Suppressor macrophage treated with lipopolysaccharide for 1 hour (primary cell): ENCODE measurements at regions not wholly inside any gene's neighbourhood (a gene's known extent, or its start where the extent isn't known, plus 50 kb on each side); places are given as distances from the start of the nearest gene placed in this dataset.

Experiments
- DNase-seq, 3 donors: peaks; one replicate each; pipeline ENCODE4 v3.0.0-alpha.2; 2020 to 2022

DNA sequence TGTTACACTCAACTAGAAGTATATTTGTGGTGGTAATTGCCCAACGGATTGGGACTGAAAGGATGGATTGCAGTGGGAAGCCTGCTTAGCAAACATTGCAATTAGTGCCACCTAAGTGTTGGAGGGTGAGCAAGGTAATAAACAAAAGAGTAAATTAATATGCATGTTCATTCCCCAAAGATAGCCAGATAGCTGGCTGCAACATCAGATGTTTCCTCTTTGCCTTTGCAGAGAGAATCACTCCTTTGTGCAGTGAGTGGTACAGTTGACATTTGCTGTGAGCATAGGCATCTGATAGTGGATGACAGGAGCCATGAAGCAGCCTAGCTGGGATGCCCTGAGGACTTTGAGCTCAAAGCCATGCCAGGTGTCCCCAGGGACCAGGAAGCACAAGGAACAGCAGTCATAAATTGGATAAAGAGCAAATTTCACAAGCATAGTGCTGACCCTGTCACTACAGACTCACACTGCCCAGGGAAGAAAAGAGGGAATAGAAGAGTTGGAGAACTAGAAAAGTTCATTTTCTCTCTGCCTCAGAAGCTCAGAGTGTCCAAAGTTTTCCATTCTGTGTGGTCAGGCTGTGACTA, 336.1 kb upstream of the SLC30A5 start:
- DNase-seq = no peak

DNA sequence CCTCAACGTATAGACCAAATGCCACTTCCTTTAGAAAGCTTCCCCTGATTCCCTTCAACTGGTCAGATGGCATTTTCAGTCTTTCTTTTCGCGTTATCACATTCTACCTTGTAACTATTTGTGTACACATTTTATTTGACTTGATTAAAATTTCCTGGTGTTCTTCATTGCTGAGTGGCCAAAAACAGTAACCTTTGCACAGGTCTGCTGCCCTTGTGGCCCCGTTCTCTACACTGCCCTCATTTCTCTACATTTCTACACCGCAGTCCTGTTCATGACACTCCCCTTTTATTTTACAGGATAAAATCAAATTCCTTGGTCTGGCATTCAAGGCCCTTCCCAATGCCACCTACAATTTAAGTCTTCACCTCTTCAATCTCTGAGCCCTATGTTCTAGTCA, 334.2 kb upstream of the SLC30A5 start:
- DNase-seq = no peak

DNA sequence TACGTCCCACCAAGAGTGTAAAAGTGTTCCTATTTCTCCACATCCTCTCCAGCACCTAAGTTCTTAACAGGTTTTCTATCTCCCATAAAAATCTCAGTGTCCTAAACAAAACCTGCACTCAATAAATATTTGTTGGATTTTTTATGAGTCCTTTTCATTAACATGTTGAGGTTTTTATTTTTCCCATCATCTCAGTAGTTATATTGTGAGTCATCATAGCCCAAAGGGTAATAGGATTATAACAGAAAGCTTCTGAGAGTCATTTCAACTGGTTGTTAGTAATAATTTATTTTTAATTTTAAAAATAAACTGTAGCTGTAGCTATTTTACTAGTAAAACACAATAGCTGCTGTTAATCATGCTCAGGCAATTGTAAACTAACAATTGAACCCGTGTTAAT, 331.6 kb upstream of the SLC30A5 start:
- DNase-seq = no peak

DNA sequence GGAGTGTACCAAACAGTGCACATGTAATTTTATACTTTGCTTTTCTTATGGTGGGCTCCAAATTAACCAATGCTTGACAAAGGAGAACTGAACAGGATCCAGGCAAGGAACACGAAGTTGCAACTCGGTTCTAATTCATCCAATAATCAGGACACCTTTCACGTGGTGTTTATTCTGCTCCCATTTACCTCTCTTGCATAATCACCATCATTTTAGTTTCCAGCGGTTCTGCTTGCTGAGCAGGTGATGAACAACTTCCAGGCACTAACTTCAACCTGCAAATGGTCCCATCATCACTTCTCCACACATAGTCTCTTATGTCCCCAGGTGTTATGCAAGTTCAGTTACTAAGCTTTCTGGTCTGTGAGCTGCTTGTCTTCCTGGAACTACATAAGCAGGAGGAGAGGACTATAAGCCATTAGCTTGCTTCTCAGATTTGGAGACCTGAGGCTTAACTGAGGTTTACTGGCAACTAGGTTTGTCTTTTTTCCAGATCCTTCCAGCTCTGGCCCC, 326.8 kb upstream of the SLC30A5 start:
- no peak for DNase-seq

GRCh38 chr5:68770551-68770950, 323.3 kb upstream of the SLC30A5 start:
- DNase-seq = no peak

DNA sequence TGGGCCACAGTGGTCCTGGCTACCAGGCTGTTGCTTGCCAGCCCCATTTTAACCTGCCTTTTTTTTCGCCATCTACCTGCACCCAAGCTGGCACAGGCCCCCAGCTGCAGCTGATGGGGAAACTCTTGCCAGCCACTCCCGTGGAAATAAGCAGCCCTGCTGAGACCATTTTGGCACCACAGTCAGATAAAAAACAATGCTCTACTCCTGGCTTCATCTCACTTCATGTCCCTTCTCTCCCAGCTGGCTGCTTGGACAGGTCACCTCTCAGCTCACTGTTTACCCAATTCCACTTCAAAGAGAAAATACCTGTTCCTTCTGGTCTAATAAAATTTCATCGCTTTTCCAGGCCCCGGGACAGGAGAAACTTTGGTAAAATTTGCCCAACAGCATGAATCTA, 322.6 kb upstream of the SLC30A5 start:
- no peak for DNase-seq

GRCh38 chr5:68771732-68772131, 322.1 kb upstream of the SLC30A5 start:
- no peak for DNase-seq

GRCh38 chr5:68776381-68776780, 317.4 kb upstream of the SLC30A5 start:
- DNase-seq = no peak

DNA sequence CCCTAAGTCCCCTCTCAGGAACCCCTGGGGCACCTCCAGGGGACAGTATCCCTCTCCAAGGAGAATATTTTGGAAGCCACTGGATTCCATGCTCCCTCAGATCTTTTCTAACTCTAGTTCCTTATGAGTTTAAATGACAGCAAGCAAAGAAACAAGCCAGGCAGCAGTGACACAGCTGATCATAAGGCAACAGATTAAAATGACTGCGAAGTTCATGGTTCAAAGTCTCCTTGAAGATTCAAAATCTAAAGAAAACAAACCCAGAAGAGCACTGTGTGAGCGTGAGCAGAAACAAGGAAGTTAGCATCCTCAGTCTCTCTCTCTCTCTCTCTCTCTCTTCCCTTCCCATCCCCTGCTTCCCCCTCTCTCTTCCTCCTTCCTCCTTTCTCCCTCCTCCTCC, 316.7 kb upstream of the SLC30A5 start:
- no peak for DNase-seq

- no peak for DNase-seq
These were observed 315.3 kb upstream of the SLC30A5 start for GRCh38 chr5:68778484-68778883.

DNA sequence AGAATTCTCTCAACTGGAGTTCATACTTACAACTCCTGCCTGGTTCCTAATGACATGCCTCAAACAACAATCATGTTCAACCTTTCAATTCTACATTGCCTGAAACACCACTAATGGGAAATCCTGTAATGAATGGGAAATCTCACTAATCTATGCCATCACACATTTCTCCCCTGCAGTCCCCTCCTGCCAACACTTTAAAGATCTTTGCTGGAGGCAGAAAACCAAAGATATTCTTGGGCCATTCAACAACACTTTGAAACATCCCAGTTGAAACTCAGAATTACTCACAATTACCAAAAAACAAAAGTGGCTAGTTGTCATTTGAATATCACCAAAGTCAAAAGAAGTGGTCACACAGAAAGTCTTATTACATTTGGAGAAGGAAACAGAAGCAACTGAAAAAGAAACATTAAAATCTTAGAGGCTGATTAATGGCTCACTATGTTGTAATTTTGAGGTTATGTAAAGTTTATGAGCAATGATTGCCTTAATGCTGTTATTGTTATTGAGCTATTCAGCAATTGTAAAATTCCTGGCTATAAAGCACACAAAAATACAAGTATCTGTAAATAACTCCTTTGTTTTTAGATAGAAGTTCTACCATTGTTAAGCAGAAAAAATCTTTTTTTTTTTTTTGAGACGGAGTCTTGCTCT, 313.4 kb upstream of the SLC30A5 start:
- DNase-seq = peak in 1 of 3 donors; percentile 2

GRCh38 chr5:68793074-68793473, 300.7 kb upstream of the SLC30A5 start:
- no peak for DNase-seq

DNA sequence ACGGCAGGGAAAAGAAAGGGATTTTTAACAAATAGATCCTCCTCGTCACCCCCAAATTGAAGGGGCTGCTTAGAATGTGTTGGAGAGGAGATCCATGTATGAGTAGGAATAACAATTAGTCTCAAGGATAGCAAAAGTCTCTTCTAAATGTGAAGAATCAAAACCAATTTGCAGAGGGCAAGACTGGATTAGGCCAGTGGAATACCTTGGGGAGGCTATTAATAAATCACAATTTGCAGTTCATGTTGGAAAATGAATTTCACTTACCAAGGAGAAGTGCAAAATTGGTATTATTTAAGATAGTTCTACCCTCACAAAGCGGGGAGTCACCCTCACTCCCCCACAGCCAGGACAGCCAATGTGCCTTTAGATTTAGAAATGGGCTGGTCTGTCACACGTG, 299.8 kb upstream of the SLC30A5 start:
- no peak for DNase-seq

- DNase-seq = no peak
These were observed 298.6 kb upstream of the SLC30A5 start for GRCh38 chr5:68795190-68795589.

DNA sequence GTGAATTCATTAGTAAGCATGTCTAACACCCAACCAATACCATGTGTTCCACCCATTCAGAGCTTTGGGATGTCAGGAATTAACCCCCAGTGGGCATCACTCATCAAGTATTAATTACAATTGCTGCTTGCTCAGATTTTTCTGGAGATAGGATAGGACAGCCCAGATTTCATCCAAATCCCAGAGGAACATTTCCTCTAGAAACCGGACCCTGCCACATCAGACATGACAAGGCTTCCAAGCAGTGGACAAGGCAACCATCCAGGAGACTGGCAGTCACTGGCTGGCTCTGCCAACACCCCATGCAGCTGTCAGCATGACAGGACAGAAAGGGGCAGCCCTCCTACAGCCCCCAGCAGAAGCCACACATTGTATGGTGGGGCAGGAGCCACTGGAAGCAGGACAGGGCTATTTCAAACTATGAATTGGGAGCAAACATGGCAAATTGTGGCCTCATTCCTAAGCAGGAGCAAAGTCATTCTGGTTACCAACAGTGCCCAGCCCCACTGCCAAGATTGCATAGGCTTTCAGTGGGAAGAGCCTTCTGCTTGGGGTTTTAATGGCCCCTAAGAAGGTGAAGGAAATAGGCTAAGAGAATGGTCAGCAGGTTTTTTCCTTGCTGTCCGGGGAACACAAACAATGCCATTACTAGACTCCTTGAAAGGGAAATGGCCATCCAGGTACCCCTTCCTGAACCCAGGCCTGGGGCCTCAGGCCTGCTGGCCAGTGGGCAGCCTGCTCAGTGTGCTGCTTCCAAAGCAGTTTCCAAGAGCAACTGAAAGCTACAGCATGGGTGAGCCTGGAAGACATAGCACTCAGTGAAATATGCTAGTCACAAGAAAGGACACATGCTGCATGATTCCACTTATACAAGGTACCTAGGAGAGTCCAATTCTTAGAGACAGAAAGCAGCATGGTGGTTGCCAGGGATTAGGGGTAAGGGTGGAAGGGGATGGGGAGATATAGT, 294.7 kb upstream of the SLC30A5 start:
- DNase-seq = no peak

DNA sequence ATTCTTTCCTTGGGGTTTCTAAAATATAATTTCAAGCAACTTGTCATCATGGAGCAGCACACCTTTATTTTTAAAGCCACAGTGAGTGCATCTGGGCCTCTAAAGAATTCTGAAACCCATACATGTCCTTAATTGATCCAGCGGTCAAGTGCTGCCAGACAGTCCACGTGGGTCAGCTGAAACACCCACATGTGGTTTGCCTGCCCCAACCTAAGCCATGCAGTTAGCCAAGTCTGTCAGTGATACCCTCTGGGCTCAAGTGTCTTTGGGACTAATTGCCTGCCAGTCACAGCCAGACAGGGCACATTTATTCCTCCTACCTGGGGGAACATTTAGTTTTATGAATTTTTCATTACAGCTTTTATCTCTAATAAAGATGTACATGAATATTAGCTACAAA, 291.4 kb upstream of the SLC30A5 start:
- DNase-seq = no peak

DNA sequence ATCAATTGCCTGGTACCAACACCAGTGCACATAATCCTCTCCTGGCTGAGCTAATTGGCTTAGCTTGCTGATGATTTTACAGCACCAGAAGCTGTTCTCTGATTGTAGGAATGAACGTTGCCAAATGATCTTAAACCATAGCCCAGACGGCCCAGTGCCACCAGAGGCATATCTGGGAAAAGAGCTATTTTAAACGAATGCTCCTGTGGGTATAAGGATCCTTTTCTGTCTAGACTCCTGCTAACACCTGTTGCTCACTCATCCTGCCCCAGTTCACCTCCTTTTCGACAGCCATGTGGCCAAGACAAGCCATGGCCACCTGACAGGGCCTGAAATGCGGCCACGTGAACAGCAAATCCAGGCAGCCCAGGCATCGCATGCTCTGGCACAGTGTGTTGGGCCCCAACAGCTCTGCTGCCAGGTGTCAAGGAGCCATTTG, 289.9 kb upstream of the SLC30A5 start:
- no peak for DNase-seq

GRCh38 chr5:68804343-68804742, 289.5 kb upstream of the SLC30A5 start:
- no peak for DNase-seq

DNA sequence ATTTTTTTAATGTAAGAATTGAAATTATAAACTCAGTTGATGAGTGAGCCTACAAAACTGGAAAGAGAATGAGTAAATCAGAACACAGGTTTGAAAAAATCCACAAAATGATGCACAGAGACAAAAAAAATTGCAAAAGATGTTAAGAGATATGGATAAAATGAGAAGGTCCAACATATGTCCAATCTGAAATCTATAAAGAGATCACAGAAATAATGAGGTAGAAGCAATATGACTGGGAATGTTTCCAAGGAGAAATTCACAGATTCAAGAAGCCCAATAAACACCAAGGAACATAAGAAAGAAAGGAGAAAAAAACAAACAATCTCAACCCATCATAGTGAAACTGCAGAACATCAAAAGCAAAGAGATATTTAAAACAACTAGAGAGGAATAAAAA, 288.4 kb upstream of the SLC30A5 start:
- no peak for DNase-seq

DNA sequence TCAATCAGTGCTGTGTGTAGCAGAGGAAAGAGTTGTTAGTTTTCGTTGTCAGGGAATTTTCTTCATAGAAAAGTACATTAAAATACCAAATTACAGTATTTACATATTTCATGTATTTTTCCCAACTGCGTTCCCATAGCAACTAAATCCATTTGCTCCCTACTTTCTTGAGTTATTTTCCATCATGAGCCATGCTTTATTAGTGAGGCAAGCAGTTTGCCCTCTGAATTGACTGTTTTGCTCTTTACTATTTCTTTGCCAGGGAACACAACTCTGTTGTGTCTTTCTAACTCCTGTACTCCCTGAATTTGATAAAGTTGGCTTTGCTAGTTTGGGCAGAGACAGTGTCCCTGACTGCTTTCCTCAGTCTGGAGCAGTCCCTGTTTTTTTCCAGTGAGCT, 276.2 kb upstream of the SLC30A5 start:
- no peak for DNase-seq

GRCh38 chr5:68818057-68818695, 275.6 kb upstream of the SLC30A5 start:
- no peak for DNase-seq

DNA sequence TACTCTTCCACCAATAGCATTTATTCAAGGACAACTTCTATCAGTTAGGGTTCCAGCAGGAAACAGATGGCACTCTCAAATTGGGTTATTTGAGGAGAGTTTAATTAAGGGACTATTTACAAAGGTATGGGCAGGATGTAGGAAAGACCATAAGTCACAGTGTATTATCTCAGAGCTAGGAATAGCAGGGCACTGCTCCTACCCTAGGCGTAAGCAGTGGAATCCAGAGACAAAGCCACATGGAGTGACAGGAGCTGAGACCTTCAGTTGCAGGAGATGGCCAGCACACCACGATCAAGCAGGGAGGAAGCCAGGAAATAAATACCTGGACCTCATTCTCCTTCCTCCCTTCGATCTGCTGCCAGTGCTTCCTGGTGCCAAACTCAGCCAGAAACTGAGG, 274.9 kb upstream of the SLC30A5 start:
- DNase-seq = no peak

DNA sequence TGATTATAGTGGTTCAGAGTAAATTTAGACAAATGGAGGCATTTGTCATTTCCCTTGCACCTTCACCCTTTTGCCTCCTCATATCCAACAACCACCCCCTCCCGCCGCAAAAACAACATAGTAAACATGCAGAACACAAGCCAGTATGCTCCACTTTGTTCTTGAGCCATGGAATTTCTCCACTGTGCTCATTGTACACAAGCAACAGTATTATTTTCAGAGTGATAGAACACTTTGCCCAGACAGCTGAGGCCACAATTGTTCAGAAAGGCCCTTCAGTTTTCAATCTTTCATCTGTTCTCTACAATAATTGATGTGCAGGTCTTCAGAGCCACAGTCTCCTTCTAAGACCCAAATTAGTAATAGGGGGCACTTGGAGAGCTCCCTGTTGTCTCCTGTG, 272.8 kb upstream of the SLC30A5 start:
- DNase-seq = no peak
